HG02970 (cell line): ENCODE measurements at regions not wholly inside any gene's neighbourhood (a gene's known extent, or its start where the extent isn't known, plus 50 kb on each side); places are given as distances from the start of the nearest gene placed in this dataset.

ENCODE experiments used
- ATAC-seq: cut with Tn5 transposase; IDR thresholded peaks from one replicate; pipeline ENCODE4 v1.9.1; 2021; ENCODE audit warnings: mild to moderate bottlenecking, moderate library complexity, moderate number of reproducible peaks; ENCODE audit not compliant: unreplicated experiment, low FRiP score

- no peak for ATAC-seq
Observed at GRCh38 chr9:129351642-129352145, 173.6 kb upstream of the IER5L start.

GRCh38 chr9:129351058-129351641 lies 173.1 kb upstream of the IER5L start:
- ATAC-seq: no peak

GRCh38 chr9:129350143-129350935 lies 172.3 kb upstream of the IER5L start:
- ATAC-seq: no peak

- ATAC-seq: no peak
Observed at GRCh38 chr9:129349665-129349947, 171.5 kb upstream of the IER5L start.

- no peak for ATAC-seq
Observed at GRCh38 chr9:129348890-129349664, 171.0 kb upstream of the IER5L start.

- no peak for ATAC-seq
Observed at GRCh38 chr9:129347316-129348120, 169.5 kb upstream of the IER5L start.

GRCh38 chr9:129346046-129346445 lies 168.0 kb upstream of the IER5L start:
- ATAC-seq: no peak

GRCh38 chr9:129344641-129345495 lies 166.8 kb upstream of the IER5L start:
- ATAC-seq: no peak

GRCh38 chr9:129343424-129344375 lies 165.6 kb upstream of the IER5L start:
- ATAC-seq: no peak

- ATAC-seq: no peak
Observed at GRCh38 chr9:129342591-129343423, 164.7 kb upstream of the IER5L start.

GRCh38 chr9:129341987-129342348 lies 163.9 kb upstream of the IER5L start:
- no peak for ATAC-seq

- no peak for ATAC-seq
Observed at GRCh38 chr9:129341171-129341986, 163.3 kb upstream of the IER5L start.

GRCh38 chr9:129340427-129341170 lies 162.5 kb upstream of the IER5L start:
- no peak for ATAC-seq

GRCh38 chr9:129339539-129340157 lies 161.6 kb upstream of the IER5L start:
- no peak for ATAC-seq

GRCh38 chr9:129338724-129339430 lies 160.8 kb upstream of the IER5L start:
- ATAC-seq: no peak
